BJ (cell line): ENCODE measurements at regions not wholly inside any gene's neighbourhood (a gene's known extent, or its start where the extent isn't known, plus 50 kb on each side); places are given as distances from the start of the nearest gene placed in this dataset.

ENCODE experiments used
- CTCF ChIA-PET: fragments of 350-600 bp; formaldehyde crosslinking; extraction: SDS; loops from one replicate; lab custom pipeline; 2021; ENCODE audit warnings: antibody characterized with exemption, inconsistent platforms; lab: Yijun Ruan, JAX
- POLR2A ChIA-PET: fragments of 300-600 bp; sonication (Branson Sonifier 250); formaldehyde crosslinking; extraction: SDS; loops from one replicate; lab custom pipeline; 2021; ENCODE audit warnings: antibody characterized with exemption; lab: Charles Lee
- DNase-seq: peaks from one replicate; pipeline ENCODE4 v3.0.0-alpha.2; 2011; ENCODE audit warnings: low read depth
- H3K27me3 ChIP-seq: 2 replicates; pipeline ENCODE4 v1.6.0; 2011; ENCODE audit warnings: low read length; ENCODE audit not compliant: control insufficient read depth, insufficient read depth
- H3K36me3 ChIP-seq: 2 replicates; pipeline ENCODE4 v1.5.1; 2011; ENCODE audit warnings: low read length; ENCODE audit not compliant: control insufficient read depth, insufficient read depth
- H3K4me3 ChIP-seq: 2 replicates; pipeline ENCODE4 v1.5.1; 2011; ENCODE audit warnings: low read depth, mild to moderate bottlenecking, control low read depth, low read length
- TF ChIP-seq, protein P1 (sequence below): IDR thresholded peaks from 2 replicates; pipeline ENCODE4 v1.5.1; 2011; ENCODE audit warnings: low read depth, mild to moderate bottlenecking, control low read depth, inconsistent platforms, low read length, moderate library complexity; ENCODE audit not compliant: insufficient read depth

DNA sequence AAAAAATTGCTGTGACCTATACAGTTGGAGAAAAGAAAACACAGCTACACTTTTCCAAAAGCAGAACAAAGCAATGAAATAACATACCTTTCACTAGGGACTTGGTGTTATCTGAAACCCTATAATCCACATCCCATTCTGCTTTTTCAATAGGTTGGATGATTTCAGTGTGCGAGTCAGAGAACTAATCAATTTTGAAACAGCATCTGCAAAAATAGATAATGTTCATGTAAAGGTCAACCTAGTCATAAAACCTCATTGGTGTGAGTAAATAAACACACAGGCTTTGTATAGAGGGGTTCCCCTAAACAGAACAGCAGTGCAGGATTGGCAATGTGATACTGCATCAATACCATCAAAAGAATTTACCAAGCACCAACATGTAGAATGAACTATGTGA lies 173.0 kb upstream of the G2E3 start:
- no peak overlapping the region for H3K4me3 ChIP-seq
- TF ChIP-seq, protein P1, sequence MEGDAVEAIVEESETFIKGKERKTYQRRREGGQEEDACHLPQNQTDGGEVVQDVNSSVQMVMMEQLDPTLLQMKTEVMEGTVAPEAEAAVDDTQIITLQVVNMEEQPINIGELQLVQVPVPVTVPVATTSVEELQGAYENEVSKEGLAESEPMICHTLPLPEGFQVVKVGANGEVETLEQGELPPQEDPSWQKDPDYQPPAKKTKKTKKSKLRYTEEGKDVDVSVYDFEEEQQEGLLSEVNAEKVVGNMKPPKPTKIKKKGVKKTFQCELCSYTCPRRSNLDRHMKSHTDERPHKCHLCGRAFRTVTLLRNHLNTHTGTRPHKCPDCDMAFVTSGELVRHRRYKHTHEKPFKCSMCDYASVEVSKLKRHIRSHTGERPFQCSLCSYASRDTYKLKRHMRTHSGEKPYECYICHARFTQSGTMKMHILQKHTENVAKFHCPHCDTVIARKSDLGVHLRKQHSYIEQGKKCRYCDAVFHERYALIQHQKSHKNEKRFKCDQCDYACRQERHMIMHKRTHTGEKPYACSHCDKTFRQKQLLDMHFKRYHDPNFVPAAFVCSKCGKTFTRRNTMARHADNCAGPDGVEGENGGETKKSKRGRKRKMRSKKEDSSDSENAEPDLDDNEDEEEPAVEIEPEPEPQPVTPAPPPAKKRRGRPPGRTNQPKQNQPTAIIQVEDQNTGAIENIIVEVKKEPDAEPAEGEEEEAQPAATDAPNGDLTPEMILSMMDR: no peak
- POLR2A ChIA-PET: no interaction called here
- CTCF ChIA-PET: interaction anchor here (4.9 kb wide), 1 partner anchor 12 kb away, joined by 18 read pairs; no protein-coding TSS in a partner anchor
- no peaks in the 10 kb centered on the region for H3K36me3 ChIP-seq
- DNase-seq: no peak
- H3K27me3 ChIP-seq: no peaks in the 10 kb centered on the region

DNA sequence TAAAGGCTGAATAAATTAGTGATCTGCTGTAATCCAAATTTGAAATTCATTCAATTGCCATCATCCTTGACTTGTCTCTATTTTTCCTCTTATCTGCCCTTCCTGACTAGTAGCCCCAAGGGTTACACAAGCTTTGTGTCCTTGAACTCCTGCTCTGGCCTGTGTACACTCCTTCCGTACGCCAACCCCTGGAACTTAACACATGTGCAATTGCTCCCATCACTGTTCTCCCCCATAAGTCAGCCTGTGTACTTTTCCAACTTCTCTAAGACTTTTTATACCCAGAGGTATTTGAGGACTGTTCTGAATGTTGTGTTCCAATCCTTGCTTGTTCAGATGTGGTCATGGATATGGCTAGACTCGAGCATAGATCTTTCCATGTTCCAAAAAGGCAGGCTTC lies 171.1 kb upstream of the G2E3 start:
- Histone ChIP-seq H3K4me3 (no peak overlapping the region), H3K36me3 (no peaks in the 10 kb centered on the region), H3K27me3 (no peaks in the 10 kb centered on the region)
- TF ChIP-seq, protein P1: no peak
- ChIA-PET POLR2A (no interaction called here), CTCF (no interaction called here)
- no peak for DNase-seq

DNA sequence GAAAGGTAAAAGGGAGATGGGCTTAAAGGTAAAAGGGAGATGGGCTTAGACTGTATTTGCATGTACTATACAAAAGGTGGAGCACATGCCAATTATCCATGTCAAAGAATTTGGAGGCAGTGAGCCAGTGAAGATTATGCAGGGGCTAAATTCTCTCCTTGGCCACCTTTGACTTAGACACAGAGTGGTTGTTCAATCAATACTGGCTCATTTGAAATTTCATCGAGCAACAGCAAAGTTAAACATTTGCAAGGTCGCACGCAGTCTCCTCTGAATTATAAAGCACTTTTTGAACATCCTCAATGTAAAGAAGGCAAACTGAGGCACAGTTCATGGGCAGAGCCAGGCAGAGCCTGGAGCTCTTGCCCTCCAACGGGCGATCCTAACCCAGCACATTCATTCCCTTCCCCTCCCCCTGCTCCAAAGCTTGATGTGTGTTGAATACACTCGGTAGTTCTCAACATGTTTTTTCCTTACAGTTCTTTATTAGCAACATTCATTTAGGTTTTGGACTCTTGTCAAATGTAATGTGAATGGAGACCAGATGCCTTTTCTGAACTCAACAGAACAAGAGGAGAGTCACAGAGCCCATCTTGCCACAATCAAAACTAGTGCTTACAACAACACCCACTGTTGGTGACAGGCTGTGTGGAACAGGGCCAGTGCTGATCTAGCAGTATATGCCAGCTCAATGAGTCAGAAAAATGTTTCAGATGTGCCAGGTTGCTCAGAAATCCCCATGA lies 169.7 kb upstream of the G2E3 start:
- Histone ChIP-seq H3K4me3 (no peak overlapping the region), H3K36me3 (no peaks in the 10 kb centered on the region), H3K27me3 (no peaks in the 10 kb centered on the region)
- ChIA-PET CTCF (no interaction called here), POLR2A (no interaction called here)
- DNase-seq: no peak
- TF ChIP-seq, protein P1: no peak

DNA sequence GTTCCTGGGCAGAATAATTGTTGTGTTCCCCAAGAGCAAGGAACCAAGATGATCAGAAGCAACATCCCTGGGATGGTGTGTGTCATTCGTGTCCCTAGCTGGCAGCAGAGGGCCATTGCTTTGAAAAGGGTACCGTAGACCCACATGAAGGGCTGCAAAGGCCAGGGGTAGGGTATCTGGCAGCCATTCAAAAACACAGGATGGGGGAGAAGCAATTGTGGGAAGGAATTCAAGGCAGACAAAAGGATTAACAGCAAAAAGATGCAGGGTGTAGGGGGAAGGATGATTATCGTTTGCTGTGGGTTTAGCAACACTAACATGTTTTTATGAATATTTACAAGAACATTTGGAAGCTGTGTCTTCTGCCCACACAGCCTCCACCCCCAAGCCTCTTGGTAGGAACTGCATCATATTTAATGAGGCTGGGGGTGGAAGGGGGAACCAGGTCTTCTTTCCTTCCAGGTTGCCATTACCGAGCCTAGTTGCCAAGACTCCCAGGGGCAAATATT lies 169.0 kb upstream of the G2E3 start:
- POLR2A ChIA-PET: no interaction called here
- Histone ChIP-seq H3K27me3 (no peaks in the 10 kb centered on the region), H3K4me3 (no peak overlapping the region), H3K36me3 (no peaks in the 10 kb centered on the region)
- TF ChIP-seq, protein P1: no peak
- DNase-seq: no peak
- CTCF ChIA-PET: no interaction called here

DNA sequence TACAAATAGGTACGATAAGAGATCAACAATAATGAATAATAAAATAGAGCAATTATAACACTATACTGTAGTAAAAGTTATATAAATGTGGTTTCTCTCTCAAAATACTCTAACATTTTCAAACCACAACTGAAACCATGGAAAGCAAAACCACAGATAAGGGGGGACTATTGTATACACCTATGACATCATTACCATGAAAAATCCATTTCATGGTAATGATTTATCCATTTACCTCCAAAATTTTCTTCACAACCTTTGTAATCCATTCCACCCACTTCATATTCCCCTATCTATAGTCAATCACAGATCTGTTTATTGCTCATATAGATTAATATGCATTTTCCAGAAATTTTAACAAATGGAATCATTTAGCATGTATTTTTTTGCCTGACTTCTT lies 163.9 kb upstream of the G2E3 start:
- H3K4me3 ChIP-seq: no peak overlapping the region
- POLR2A ChIA-PET: no interaction called here
- no peaks in the 10 kb centered on the region for H3K36me3 ChIP-seq
- TF ChIP-seq, protein P1: no peak
- peaks cover 1% of the 10 kb centered on the region; the same call in 1 of the 2 replicates for H3K27me3 ChIP-seq
- no peak for DNase-seq
- CTCF ChIA-PET: interaction anchor here (1.7 kb wide), 1 partner anchor 21 kb away, joined by 3 read pairs; no protein-coding TSS in a partner anchor
